ENCODE measurements at regions not wholly inside any gene's neighbourhood (a gene's known extent, or its start where the extent isn't known, plus 50 kb on each side); places are given as distances from the start of the nearest gene placed in this dataset.

- TF ChIP-seq CTCF (IDR thresholded peaks at IDR 0.05): no peak
- Histone ChIP-seq H3K27ac (no peak overlapping the region), H3K4me3 (no peak overlapping the region)
- no peak for DNase-seq (ENCODE audit: low spot score)
These were observed 77.5 kb upstream of the ESR1 start for GRCh38 chr6:151729829-151730495.

GRCh38 chr6:151730496-151730870 lies 77.0 kb upstream of the ESR1 start:
- TF ChIP-seq CTCF (IDR thresholded peaks at IDR 0.05): no peak
- no peak overlapping the region for H3K27ac ChIP-seq
- no peak overlapping the region for H3K4me3 ChIP-seq
- DNase-seq (ENCODE audit: low spot score): no peak

- H3K27ac ChIP-seq: no peak overlapping the region
- DNase-seq (ENCODE audit: low spot score): no peak
- no peak overlapping the region for H3K4me3 ChIP-seq
- no peak for TF ChIP-seq CTCF (IDR thresholded peaks at IDR 0.05)
These were observed 76.2 kb upstream of the ESR1 start for GRCh38 chr6:151731313-151731712.

- H3K4me3 ChIP-seq: no peak overlapping the region
- no peak overlapping the region for H3K27ac ChIP-seq
- DNase-seq (ENCODE audit: low spot score): no peak
- TF ChIP-seq CTCF (IDR thresholded peaks at IDR 0.05): no peak
These were observed 73.7 kb upstream of the ESR1 start for GRCh38 chr6:151733680-151734320.

- no peak for TF ChIP-seq CTCF (IDR thresholded peaks at IDR 0.05)
- no peak overlapping the region for H3K4me3 ChIP-seq
- H3K27ac ChIP-seq: no peak overlapping the region
- no peak for DNase-seq (ENCODE audit: low spot score)
These were observed 69.2 kb upstream of the ESR1 start for GRCh38 chr6:151738267-151738666.

- Histone ChIP-seq H3K4me3 (no peak overlapping the region), H3K27ac (no peak overlapping the region)
- no peak for TF ChIP-seq CTCF (IDR thresholded peaks at IDR 0.05)
- DNase-seq (ENCODE audit: low spot score): no peak
These were observed 68.5 kb upstream of the ESR1 start for GRCh38 chr6:151738960-151739359.

- no peak for DNase-seq (ENCODE audit: low spot score)
- no peak overlapping the region for H3K27ac ChIP-seq
- no peak for TF ChIP-seq CTCF (IDR thresholded peaks at IDR 0.05)
- no peak overlapping the region for H3K4me3 ChIP-seq
These were observed 66.7 kb upstream of the ESR1 start for GRCh38 chr6:151740820-151741219.

All from coronary artery (tissue), 2 donors.